HFFc6 (cell line): ENCODE measurements at regions not wholly inside any gene's neighbourhood (a gene's known extent, or its start where the extent isn't known, plus 50 kb on each side); places are given as distances from the start of the nearest gene placed in this dataset.
A peak's percentile ranks its signal among the peaks of the same experiment; 100 is the strongest.

Experiments used
- DNase-seq: peaks from one replicate; pipeline ENCODE4 v3.0.0-alpha.2; 2018
- H3K27ac Mint-ChIP-seq: 2 replicates; pipeline ENCODE4 v1.8.0; 2020; ENCODE audit warnings: mild to moderate bottlenecking, mixed read lengths
- H3K27me3 Mint-ChIP-seq: 2 replicates; pipeline ENCODE4 v1.8.0; 2021; ENCODE audit warnings: mild to moderate bottlenecking, moderate library complexity, mixed read lengths; ENCODE audit not compliant: insufficient read depth
- H3K36me3 Mint-ChIP-seq: 2 replicates; pipeline ENCODE4 v1.8.0; 2021; ENCODE audit warnings: low read depth, mixed read lengths
- H3K4me1 Mint-ChIP-seq: 2 replicates; pipeline ENCODE4 v1.8.0; 2020; ENCODE audit warnings: low read depth, mixed read lengths
- H3K4me3 Mint-ChIP-seq: 2 replicates; pipeline ENCODE4 v1.8.0; 2020; ENCODE audit warnings: mild to moderate bottlenecking, moderate library complexity, mixed read lengths
- H3K9me3 Mint-ChIP-seq: 2 replicates; pipeline ENCODE4 v1.8.0; 2020; ENCODE audit warnings: mild to moderate bottlenecking, mixed read lengths
- TF ChIP-seq, protein P1 (sequence below): fragments of 200-600 bp; sonication (generic); IDR thresholded peaks from 2 replicates; pipeline ENCODE4 v1.5.0; 2021; ENCODE audit warnings: antibody characterized with exemption, mild to moderate bottlenecking

DNA sequence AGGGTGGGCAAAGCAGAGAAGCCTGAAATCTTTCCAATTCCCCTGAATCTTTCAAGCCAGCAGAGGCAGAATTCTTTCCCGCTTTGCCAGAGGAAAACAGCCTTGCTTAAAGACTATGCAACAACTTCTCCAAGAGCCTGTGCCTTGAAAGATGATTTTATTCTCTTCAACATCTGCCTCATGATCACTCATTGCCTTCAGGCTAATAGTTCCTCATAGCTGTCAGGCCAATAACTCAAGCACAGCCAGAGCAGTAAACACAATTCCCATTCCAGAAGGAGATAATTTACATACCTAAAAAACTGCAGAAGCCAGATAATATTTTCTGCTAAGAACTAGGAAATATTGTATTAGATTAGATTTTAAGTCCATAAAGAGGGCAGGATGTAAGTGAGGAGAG, 92.3 kb upstream of the PUM3 start:
- peak; percentile 6 for DNase-seq
- TF ChIP-seq, protein P1, sequence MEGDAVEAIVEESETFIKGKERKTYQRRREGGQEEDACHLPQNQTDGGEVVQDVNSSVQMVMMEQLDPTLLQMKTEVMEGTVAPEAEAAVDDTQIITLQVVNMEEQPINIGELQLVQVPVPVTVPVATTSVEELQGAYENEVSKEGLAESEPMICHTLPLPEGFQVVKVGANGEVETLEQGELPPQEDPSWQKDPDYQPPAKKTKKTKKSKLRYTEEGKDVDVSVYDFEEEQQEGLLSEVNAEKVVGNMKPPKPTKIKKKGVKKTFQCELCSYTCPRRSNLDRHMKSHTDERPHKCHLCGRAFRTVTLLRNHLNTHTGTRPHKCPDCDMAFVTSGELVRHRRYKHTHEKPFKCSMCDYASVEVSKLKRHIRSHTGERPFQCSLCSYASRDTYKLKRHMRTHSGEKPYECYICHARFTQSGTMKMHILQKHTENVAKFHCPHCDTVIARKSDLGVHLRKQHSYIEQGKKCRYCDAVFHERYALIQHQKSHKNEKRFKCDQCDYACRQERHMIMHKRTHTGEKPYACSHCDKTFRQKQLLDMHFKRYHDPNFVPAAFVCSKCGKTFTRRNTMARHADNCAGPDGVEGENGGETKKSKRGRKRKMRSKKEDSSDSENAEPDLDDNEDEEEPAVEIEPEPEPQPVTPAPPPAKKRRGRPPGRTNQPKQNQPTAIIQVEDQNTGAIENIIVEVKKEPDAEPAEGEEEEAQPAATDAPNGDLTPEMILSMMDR = no peak
- peaks cover 36% of the 10 kb centered on the region for H3K9me3 Mint-ChIP-seq
- H3K4me1 Mint-ChIP-seq = no peaks in the 10 kb centered on the region
- no peak overlapping the region for H3K27ac Mint-ChIP-seq
- peaks cover 2% of the 10 kb centered on the region; the same call in 1 of the 2 replicates for H3K27me3 Mint-ChIP-seq
- H3K36me3 Mint-ChIP-seq = no peaks in the 10 kb centered on the region
- no peak overlapping the region for H3K4me3 Mint-ChIP-seq

DNA sequence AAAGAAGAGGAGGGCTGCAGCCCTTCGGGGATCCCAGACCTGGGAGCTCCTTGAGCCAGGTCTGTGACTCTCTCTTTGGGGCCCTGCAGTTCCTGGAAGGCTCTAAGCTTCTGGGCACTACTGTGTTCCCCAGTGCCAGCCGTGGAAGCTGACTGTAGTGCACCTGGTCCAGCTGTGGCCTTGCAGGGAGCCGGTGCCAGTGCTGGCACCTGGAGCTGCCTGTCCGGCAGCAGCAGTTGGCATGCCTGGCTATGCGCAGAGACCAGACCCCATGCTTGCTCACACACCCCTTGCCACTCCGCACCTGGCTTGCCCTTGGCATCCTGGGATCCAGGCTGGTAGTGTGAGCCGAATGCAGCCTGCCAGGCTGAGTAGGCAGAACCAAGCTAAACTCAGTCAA, 91.0 kb upstream of the PUM3 start:
- H3K27me3 Mint-ChIP-seq = peaks cover 2% of the 10 kb centered on the region; the same call in 1 of the 2 replicates
- H3K9me3 Mint-ChIP-seq = peaks cover 31% of the 10 kb centered on the region
- TF ChIP-seq, protein P1 = no peak
- no peak overlapping the region for H3K4me3 Mint-ChIP-seq
- no peak overlapping the region for H3K27ac Mint-ChIP-seq
- H3K36me3 Mint-ChIP-seq = no peaks in the 10 kb centered on the region
- no peak for DNase-seq
- H3K4me1 Mint-ChIP-seq = no peaks in the 10 kb centered on the region

DNA sequence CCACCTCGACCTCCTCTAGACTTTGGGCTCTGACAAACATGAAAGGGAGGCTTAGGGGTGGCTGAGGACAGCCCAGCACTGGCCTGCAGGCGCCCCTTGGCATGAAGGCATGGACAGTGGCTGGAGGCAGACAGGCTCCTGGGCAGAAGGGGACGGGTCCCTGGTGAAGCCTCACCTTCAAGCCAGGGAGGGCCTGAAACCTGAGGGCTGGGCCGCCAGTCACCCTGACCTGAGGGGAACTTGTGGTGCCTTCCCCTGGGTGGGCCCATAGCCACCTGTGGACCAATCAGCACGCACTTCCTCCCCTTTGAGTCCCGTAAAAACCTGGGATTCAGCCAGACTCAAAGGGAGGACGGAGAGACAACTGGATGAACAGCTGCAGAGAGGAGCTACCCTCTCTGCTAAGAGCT, 90.4 kb upstream of the PUM3 start:
- Mint-ChIP-seq H3K27ac (no peak overlapping the region), H3K9me3 (peaks cover 28% of the 10 kb centered on the region), H3K4me1 (no peaks in the 10 kb centered on the region), H3K4me3 (no peak overlapping the region), H3K36me3 (no peaks in the 10 kb centered on the region), H3K27me3 (peaks cover 2% of the 10 kb centered on the region; the same call in 1 of the 2 replicates)
- TF ChIP-seq, protein P1 = no peak
- DNase-seq = no peak

DNA sequence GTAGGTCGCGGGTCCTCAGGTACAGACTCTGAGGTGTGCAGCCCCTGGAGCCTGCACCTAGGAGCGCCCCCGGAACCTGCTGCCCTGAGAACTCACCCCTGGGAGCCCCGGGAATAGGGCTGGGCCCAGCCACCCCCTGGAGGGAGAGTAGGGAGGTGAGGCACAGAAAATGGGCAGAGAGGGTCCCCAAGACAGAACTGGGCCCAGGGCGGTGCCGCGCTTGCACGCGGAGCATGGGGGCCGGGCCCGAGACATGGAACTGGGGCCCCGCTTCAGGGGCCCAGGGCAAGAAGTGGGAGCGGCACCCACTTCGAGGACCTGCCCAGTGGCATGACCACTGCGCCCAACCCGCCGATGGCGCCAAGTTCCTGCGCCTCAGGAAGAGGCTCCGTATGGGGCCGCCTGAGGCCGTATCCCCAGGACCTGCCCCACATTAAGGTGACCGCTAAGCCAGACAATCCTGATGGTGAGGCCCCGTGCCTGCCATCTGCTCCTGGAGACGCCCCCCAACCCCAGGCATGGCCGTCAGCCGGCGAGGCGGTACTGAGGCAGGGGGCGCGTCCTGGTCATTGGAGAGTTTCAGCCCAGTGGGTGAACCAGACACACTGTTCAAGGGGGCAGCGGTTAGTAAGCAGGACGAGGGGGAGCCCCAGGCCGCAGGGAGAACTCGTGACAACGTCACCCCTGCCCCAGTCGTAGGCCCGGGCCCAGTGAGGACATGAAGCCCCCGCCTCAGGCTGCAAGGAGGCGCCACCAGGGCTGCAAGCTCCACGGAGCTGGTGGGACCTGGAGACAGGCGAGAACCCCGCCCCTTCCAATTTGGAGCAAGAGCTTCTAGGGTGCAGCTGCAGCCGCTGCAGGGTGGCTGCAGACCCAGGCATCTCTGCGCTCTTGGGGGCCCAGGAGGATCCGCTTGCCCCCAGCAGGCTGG, 89.5 kb upstream of the PUM3 start:
- no peaks in the 10 kb centered on the region for H3K36me3 Mint-ChIP-seq

DNA sequence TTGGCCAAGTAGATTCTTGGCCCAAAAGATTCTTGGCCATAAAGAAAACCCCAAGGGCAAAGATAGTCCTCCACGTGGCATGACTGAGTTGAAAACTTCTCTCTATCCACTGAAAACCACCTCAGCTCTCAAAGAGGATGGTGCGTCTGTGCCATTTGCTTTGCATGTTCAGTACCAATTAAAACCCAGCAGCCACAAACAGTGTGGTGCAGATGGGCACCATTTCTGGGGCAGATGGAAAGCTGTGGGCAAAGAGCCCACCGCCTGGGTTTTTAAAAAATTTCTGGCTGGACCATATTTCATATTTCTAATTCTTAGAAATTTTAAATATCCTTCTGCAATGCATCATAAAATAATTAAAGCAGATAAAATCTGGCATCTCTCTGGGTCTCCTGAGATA, 84.5 kb upstream of the PUM3 start:
- TF ChIP-seq, protein P1 = no peak
- no peaks in the 10 kb centered on the region for H3K36me3 Mint-ChIP-seq
- DNase-seq = no peak
- no peaks in the 10 kb centered on the region for H3K4me1 Mint-ChIP-seq
- peaks cover 15% of the 10 kb centered on the region for H3K9me3 Mint-ChIP-seq
- H3K4me3 Mint-ChIP-seq = no peak overlapping the region
- no peaks in the 10 kb centered on the region; the same call in 1 of the 2 replicates for H3K27me3 Mint-ChIP-seq
- no peak overlapping the region for H3K27ac Mint-ChIP-seq

More for the DNA sequence above, 89.5 kb upstream of the PUM3 start:
- Mint-ChIP-seq H3K27me3 (peaks cover 2% of the 10 kb centered on the region; the same call in 1 of the 2 replicates), H3K9me3 (peaks cover 22% of the 10 kb centered on the region), H3K27ac (no peak overlapping the region), H3K4me1 (no peaks in the 10 kb centered on the region), H3K4me3 (no peak overlapping the region)
- TF ChIP-seq, protein P1 = no peak
- DNase-seq = no peak
